ENCODE measurements at regions not wholly inside any gene's neighbourhood (a gene's known extent, or its start where the extent isn't known, plus 50 kb on each side); places are given as distances from the start of the nearest gene placed in this dataset.

DNA sequence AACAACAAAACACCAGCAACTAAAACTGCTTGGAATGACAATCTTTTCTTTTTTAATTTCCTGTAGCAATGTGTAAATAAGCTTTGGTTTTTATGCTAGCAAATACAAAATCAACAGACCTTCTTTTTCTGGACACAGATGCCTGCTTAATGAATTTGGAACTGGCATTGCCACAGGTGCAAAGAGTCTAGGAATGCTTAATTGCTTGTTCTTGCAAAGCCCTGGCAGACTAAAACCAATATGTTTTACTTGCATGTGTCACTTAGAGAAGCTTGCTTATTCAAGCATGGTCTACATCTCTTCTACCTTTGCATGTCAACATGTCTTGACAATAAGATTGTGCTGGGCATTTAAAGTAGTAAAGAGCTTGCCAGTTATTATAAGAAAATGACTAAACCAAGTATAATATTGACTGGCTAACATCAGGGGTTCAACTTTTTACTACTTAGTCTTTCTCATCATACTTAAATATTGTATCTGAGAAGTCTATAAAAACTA, 656.7 kb upstream of the NDST4 start:
- POLR2A ChIA-PET, result interaction anchor here (0.5 kb wide), 2 partner anchors 25 to 515 kb away, joined by 3 read pairs; no protein-coding TSS in a partner anchor
- no TSS peak for BruUV-seq (replicated peaks)
- Mint-ChIP-seq H3K9me3 (ENCODE audit: unreplicated experiment) (no peaks in the 10 kb centered on the region), H3K27ac (ENCODE audit: low read depth, unreplicated experiment) (no peak overlapping the region), H3K27me3 (ENCODE audit: insufficient read depth, unreplicated experiment) (no peaks in the 10 kb centered on the region), H3K36me3 (ENCODE audit: insufficient read depth, unreplicated experiment) (no peaks in the 10 kb centered on the region), H3K4me3 (ENCODE audit: unreplicated experiment) (no peak overlapping the region), H3K4me1 (ENCODE audit: insufficient read depth, unreplicated experiment) (no peaks in the 10 kb centered on the region)
- CTCF ChIA-PET, result interaction anchor here (0.6 kb wide), 1 partner anchor 24 kb away, joined by 3 read pairs; no protein-coding TSS in a partner anchor
- intact Hi-C loops (cut with micrococcal nuclease), result no loop called here
- DNase-seq (ENCODE audit: unreplicated experiment), result no peak
- TF ChIP-seq, protein P1, sequence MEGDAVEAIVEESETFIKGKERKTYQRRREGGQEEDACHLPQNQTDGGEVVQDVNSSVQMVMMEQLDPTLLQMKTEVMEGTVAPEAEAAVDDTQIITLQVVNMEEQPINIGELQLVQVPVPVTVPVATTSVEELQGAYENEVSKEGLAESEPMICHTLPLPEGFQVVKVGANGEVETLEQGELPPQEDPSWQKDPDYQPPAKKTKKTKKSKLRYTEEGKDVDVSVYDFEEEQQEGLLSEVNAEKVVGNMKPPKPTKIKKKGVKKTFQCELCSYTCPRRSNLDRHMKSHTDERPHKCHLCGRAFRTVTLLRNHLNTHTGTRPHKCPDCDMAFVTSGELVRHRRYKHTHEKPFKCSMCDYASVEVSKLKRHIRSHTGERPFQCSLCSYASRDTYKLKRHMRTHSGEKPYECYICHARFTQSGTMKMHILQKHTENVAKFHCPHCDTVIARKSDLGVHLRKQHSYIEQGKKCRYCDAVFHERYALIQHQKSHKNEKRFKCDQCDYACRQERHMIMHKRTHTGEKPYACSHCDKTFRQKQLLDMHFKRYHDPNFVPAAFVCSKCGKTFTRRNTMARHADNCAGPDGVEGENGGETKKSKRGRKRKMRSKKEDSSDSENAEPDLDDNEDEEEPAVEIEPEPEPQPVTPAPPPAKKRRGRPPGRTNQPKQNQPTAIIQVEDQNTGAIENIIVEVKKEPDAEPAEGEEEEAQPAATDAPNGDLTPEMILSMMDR (IDR thresholded peaks at IDR 0.05; ENCODE audit: unreplicated experiment), result no peak

DNA sequence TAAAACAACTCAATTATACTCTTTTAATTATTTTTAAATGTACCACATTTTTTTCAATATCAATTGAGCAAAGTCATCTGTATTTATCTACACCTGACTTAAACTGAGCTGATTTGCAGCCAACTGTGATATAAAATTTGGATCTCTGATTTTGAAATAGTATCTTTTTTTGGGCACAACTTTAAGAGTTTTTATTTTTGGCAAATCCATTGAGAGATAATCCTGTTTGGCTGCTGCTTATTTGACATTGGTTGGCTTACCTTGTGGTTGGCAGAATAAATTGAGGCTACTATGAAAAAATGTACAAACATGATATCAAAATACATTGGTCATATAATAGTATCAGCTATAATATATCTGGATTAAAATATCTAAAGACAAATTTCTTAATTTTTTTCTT, 656.0 kb upstream of the NDST4 start:
- no TSS peak for BruUV-seq (replicated peaks)
- H3K36me3 Mint-ChIP-seq (ENCODE audit: insufficient read depth, unreplicated experiment), result no peaks in the 10 kb centered on the region
- no peaks in the 10 kb centered on the region for H3K9me3 Mint-ChIP-seq (ENCODE audit: unreplicated experiment)
- no peak for DNase-seq (ENCODE audit: unreplicated experiment)
- no peak overlapping the region for H3K27ac Mint-ChIP-seq (ENCODE audit: low read depth, unreplicated experiment)
- intact Hi-C loops (cut with micrococcal nuclease), result no loop called here
- CTCF ChIA-PET, result no interaction called here
- POLR2A ChIA-PET, result no interaction called here
- H3K27me3 Mint-ChIP-seq (ENCODE audit: insufficient read depth, unreplicated experiment), result no peaks in the 10 kb centered on the region
- TF ChIP-seq, protein P1 (IDR thresholded peaks at IDR 0.05; ENCODE audit: unreplicated experiment), result no peak
- H3K4me1 Mint-ChIP-seq (ENCODE audit: insufficient read depth, unreplicated experiment), result no peaks in the 10 kb centered on the region
- H3K4me3 Mint-ChIP-seq (ENCODE audit: unreplicated experiment), result no peak overlapping the region

DNA sequence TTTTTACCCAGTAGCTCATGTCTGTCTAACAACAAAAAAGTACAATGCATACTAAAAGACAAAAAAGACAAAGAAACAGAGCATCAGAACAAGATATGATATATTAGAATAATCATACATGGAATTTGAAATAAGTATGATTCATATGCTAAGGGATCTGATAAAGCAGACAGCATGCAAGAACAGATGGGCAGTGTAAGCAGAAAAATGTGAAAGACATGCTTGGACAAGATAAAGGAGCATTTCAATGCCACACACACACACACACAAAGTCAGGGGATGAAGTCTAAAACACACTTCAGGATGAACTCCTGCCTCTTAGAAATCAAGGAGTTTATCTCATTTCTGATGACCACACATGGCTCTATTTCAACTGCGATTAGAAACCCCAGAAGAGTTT, 649.6 kb upstream of the NDST4 start:
- ChIA-PET CTCF (interaction anchor here (0.9 kb wide), 1 partner anchor 94 kb away, joined by 4 read pairs; no protein-coding TSS in a partner anchor), POLR2A (no interaction called here)
- H3K36me3 Mint-ChIP-seq (ENCODE audit: insufficient read depth, unreplicated experiment), result no peaks in the 10 kb centered on the region
- DNase-seq (ENCODE audit: unreplicated experiment), result no peak
- no peak overlapping the region for H3K4me3 Mint-ChIP-seq (ENCODE audit: unreplicated experiment)
- no peaks in the 10 kb centered on the region for H3K27me3 Mint-ChIP-seq (ENCODE audit: insufficient read depth, unreplicated experiment)
- TF ChIP-seq, protein P1 (IDR thresholded peaks at IDR 0.05; ENCODE audit: unreplicated experiment), result no peak
- intact Hi-C loops (cut with micrococcal nuclease), result no loop called here
- no peak overlapping the region for H3K27ac Mint-ChIP-seq (ENCODE audit: low read depth, unreplicated experiment)
- no TSS peak for BruUV-seq (replicated peaks)
- no peaks in the 10 kb centered on the region for H3K9me3 Mint-ChIP-seq (ENCODE audit: unreplicated experiment)
- H3K4me1 Mint-ChIP-seq (ENCODE audit: insufficient read depth, unreplicated experiment), result no peaks in the 10 kb centered on the region

DNA sequence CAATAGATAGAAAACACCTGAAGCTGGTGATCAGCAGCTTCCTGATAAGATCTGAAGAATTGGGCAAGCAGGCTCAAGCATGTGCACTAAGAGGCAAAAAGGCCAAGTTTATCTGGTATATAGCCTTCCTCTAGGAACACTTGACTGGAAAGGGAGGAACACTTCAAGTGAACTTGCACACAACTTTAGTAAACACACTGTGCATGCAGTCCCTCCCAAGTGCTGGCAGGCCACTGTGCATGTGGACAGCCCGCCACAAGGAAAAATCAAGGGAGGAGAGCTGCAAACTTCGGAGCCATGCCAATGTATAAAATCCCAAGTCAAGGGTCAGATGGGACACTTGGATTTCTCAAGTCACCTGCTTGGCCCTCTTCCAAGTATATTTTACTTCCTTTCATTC, 645.8 kb upstream of the NDST4 start:
- ChIA-PET CTCF (no interaction called here), POLR2A (no interaction called here)
- Mint-ChIP-seq H3K27ac (ENCODE audit: low read depth, unreplicated experiment) (no peak overlapping the region), H3K4me3 (ENCODE audit: unreplicated experiment) (no peak overlapping the region), H3K27me3 (ENCODE audit: insufficient read depth, unreplicated experiment) (no peaks in the 10 kb centered on the region), H3K9me3 (ENCODE audit: unreplicated experiment) (no peaks in the 10 kb centered on the region), H3K36me3 (ENCODE audit: insufficient read depth, unreplicated experiment) (no peaks in the 10 kb centered on the region), H3K4me1 (ENCODE audit: insufficient read depth, unreplicated experiment) (no peaks in the 10 kb centered on the region)
- intact Hi-C loops (cut with micrococcal nuclease), result no loop called here
- TF ChIP-seq, protein P1 (IDR thresholded peaks at IDR 0.05; ENCODE audit: unreplicated experiment), result no peak
- no peak for DNase-seq (ENCODE audit: unreplicated experiment)
- BruUV-seq (replicated peaks), result no TSS peak
